A673 (cell line): ENCODE measurements at regions not wholly inside any gene's neighbourhood (a gene's known extent, or its start where the extent isn't known, plus 50 kb on each side); places are given as distances from the start of the nearest gene placed in this dataset.

Experiments used
- BruUV-seq: library from RNA; stranded (reverse); fragments of 400-500 nt; replicated peaks from 2 replicates; lab custom pipeline; 2021; lab: Mats Ljungman, UMichigan
- CTCF ChIA-PET: fragments of 300-600 bp; sonication (Branson Sonifier 250); formaldehyde crosslinking; loops from one replicate; lab custom pipeline; 2022; ENCODE audit warnings: antibody characterized with exemption; lab: Charles Lee
- POLR2A ChIA-PET: fragments of 300-600 bp; sonication (Branson Sonifier 250); formaldehyde crosslinking; loops from one replicate; lab custom pipeline; 2022; ENCODE audit warnings: antibody characterized with exemption; ENCODE audit not compliant: low non-redundant PET; lab: Charles Lee
- DNase-seq: peaks from one replicate; pipeline ENCODE4 v3.0.0-alpha.2; 2015; ENCODE audit warnings: low spot score
- H3K27ac ChIP-seq: fragments of 200-600 bp; sonication (generic); 2 replicates; pipeline ENCODE4 v1.5.1; 2016; ENCODE audit warnings: mixed run types, low read depth, mild to moderate bottlenecking, mixed read lengths, antibody characterized with exemption, low read length; ENCODE audit not compliant: poor library complexity, severe bottlenecking
- H3K27me3 ChIP-seq: fragments of 200-600 bp; sonication (generic); replicated peaks from 2 replicates; pipeline ENCODE4 v1.6.1; 2017; ENCODE audit warnings: mixed run types, low read depth, mild to moderate bottlenecking, mixed read lengths, antibody characterized with exemption, low read length; ENCODE audit not compliant: insufficient read depth, poor library complexity
- H3K36me3 ChIP-seq: fragments of 200-600 bp; sonication (generic); 2 replicates; pipeline ENCODE4 v1.6.1; 2016; ENCODE audit warnings: mixed run types, mild to moderate bottlenecking, mixed read lengths, antibody characterized with exemption, low read length; ENCODE audit not compliant: insufficient read depth, poor library complexity, severe bottlenecking
- H3K4me1 ChIP-seq: fragments of 200-600 bp; sonication (generic); 2 replicates; pipeline ENCODE4 v1.6.1; 2017; ENCODE audit warnings: mixed run types, mild to moderate bottlenecking, mixed read lengths, antibody characterized with exemption, low read length; ENCODE audit not compliant: insufficient read depth, poor library complexity, severe bottlenecking
- H3K4me3 ChIP-seq: fragments of 200-600 bp; sonication (generic); 2 replicates; pipeline ENCODE4 v1.5.1; 2016; ENCODE audit warnings: low read depth, mixed run types, mild to moderate bottlenecking, mixed read lengths, low read length; ENCODE audit not compliant: poor library complexity, severe bottlenecking
- H3K9me3 ChIP-seq: fragments of 200-600 bp; sonication (generic); 2 replicates; pipeline ENCODE4 v1.6.1; 2016; ENCODE audit warnings: mixed run types, low read depth, mild to moderate bottlenecking, mixed read lengths, antibody characterized with exemption, low read length; ENCODE audit not compliant: poor library complexity, severe bottlenecking
- CTCF ChIP-seq: fragments of 300-800, 200-600 bp; sonication (generic); conservative IDR thresholded peaks from 2 replicates; pipeline ENCODE4 v1.5.1; 2017; ENCODE audit warnings: low read depth, mild to moderate bottlenecking, antibody characterized with exemption, low read length, moderate library complexity, mixed read lengths
- EZH2 ChIP-seq: fragments of 200-600 bp; sonication (generic); IDR thresholded peaks from 2 replicates; pipeline ENCODE4 v1.6.1; 2017; ENCODE audit warnings: borderline replicate concordance, low read depth, mild to moderate bottlenecking, mixed read lengths, antibody characterized with exemption, low read length; ENCODE audit not compliant: poor library complexity, severe bottlenecking
- intact Hi-C: fragments of 100-400 bp; cut with micrococcal nuclease; formaldehyde crosslinking; loops from one replicate; pipeline ENCODE4 v1.10.0; 2022; ENCODE audit not compliant: unreplicated experiment

- H3K27me3 ChIP-seq = no peaks in the 10 kb centered on the region
- no peak overlapping the region for H3K4me3 ChIP-seq
- intact Hi-C loops = no loop called here
- H3K27ac ChIP-seq = no peak overlapping the region
- H3K4me1 ChIP-seq = no peaks in the 10 kb centered on the region
- TF ChIP-seq EZH2 = no peak
- no TSS peak for BruUV-seq
- no peaks in the 10 kb centered on the region for H3K9me3 ChIP-seq
- DNase-seq = no peak
- no peaks in the 10 kb centered on the region for H3K36me3 ChIP-seq
- ChIA-PET CTCF (no interaction called here), POLR2A (no interaction called here)
Observed at GRCh38 chr4:24065974-24066373, 176.1 kb upstream of the PPARGC1A start.

DNA sequence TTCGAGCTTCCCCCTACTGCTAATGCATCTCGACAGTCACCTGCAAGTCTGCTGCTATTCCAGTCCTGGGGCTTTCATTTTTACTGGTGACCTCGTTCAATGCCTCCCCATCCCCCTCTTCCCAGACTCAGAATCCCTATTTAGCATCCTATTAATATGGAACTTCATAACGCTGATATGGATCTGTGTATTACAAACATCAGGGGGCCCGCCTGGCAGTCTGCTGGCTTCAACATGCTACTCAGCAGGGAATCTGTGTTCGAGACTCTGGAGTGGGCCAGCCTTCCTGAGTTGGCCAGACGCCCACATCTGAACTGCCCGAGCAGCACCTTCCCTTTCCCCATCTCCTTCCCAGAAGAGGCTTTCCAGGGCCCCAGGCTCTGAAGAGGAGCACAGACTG lies 173.9 kb upstream of the PPARGC1A start:
- H3K4me1 ChIP-seq = no peaks in the 10 kb centered on the region
- no peaks in the 10 kb centered on the region for H3K27me3 ChIP-seq
- H3K36me3 ChIP-seq = no peaks in the 10 kb centered on the region
- no peak for TF ChIP-seq CTCF
- TF ChIP-seq EZH2 = no peak
- no peaks in the 10 kb centered on the region for H3K9me3 ChIP-seq
- ChIA-PET CTCF (no interaction called here), POLR2A (no interaction called here)
- no peak overlapping the region for H3K27ac ChIP-seq
- peak; percentile 24 for DNase-seq
- no TSS peak for BruUV-seq
- no peak overlapping the region for H3K4me3 ChIP-seq
- intact Hi-C loops = no loop called here

DNA sequence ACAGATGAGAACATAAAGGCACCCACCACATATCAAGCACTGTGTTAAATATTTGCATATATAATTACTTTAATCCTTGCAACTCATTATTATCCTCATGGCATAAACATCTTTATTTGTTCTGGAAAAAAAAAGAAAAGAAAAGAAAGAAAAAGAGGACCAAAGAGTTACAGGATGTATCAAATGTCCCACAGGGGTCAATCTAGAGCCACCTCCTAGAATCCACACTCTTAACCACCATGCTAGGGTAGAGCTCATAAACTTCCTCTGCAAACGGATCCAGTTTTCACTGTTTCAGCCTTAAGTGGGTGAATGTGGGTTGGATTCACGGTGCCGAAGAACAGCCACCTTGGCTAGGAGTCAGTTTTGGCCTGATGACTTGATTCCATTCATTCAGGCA lies 171.1 kb upstream of the PPARGC1A start:
- Histone ChIP-seq H3K27ac (no peak overlapping the region), H3K4me3 (no peak overlapping the region), H3K4me1 (no peaks in the 10 kb centered on the region), H3K36me3 (no peaks in the 10 kb centered on the region), H3K9me3 (no peaks in the 10 kb centered on the region), H3K27me3 (no peaks in the 10 kb centered on the region)
- ChIA-PET POLR2A (no interaction called here), CTCF (no interaction called here)
- no TSS peak for BruUV-seq
- DNase-seq = no peak
- TF ChIP-seq CTCF (no peak), EZH2 (no peak)
- intact Hi-C loops = no loop called here

- DNase-seq = no peak
Observed at GRCh38 chr4:24059839-24060238, 170.0 kb upstream of the PPARGC1A start.

More at GRCh38 chr4:24059839-24060238, 170.0 kb upstream of the PPARGC1A start:
- Histone ChIP-seq H3K4me3 (no peak overlapping the region), H3K36me3 (no peaks in the 10 kb centered on the region), H3K27me3 (no peaks in the 10 kb centered on the region), H3K4me1 (no peaks in the 10 kb centered on the region), H3K27ac (no peak overlapping the region), H3K9me3 (no peaks in the 10 kb centered on the region)
- CTCF ChIA-PET = no interaction called here
- BruUV-seq = no TSS peak
- TF ChIP-seq EZH2 = no peak
- no peak for TF ChIP-seq CTCF
- POLR2A ChIA-PET = no interaction called here
- intact Hi-C loops = no loop called here
